Cardiac muscle cell (in vitro differentiated cells and primary cell): ENCODE measurements at regions not wholly inside any gene's neighbourhood (a gene's known extent, or its start where the extent isn't known, plus 50 kb on each side); places are given as distances from the start of the nearest gene placed in this dataset.

Source experiments
- DNase-seq, 2 donors: peaks; one replicate each; pipeline versions ENCODE4 v3.0.0 to v3.0.0-alpha.2; 2010 to 2017; ENCODE audit warnings: low read depth in 1 of 2, low spot score in 1 of 2
- H3K27ac ChIP-seq: fragments of 200-600 bp; sonication (generic); 2 replicates; pipeline ENCODE4 v1.5.1; 2016
- H3K27me3 ChIP-seq: fragments of 200-600 bp; sonication (generic); 2 replicates; pipeline ENCODE4 v1.6.0; 2016; ENCODE audit warnings: control low read depth
- H3K36me3 ChIP-seq: fragments of 200-600 bp; sonication (generic); 2 replicates; pipeline ENCODE4 v1.5.1; 2016; ENCODE audit warnings: control low read depth
- H3K4me1 ChIP-seq: fragments of 200-600 bp; sonication (generic); 2 replicates; pipeline ENCODE4 v1.8.1; 2017; ENCODE audit warnings: low read depth, mild to moderate bottlenecking, mixed run types
- H3K4me3 ChIP-seq: fragments of 200-600 bp; sonication (generic); 2 replicates; pipeline ENCODE4 v1.5.1; 2016; ENCODE audit warnings: mild to moderate bottlenecking
- H3K9me3 ChIP-seq: fragments of 200-600 bp; sonication (generic); 2 replicates; pipeline ENCODE4 v1.5.1; 2017; ENCODE audit warnings: low read depth, mild to moderate bottlenecking, control low read depth
- CTCF ChIP-seq: IDR thresholded peaks from 2 replicates; pipeline ENCODE4 v1.5.1; 2012; ENCODE audit warnings: low read depth, mild to moderate bottlenecking, low read length

- no peaks in the 10 kb centered on the region for H3K27me3 ChIP-seq
- no peak overlapping the region for H3K27ac ChIP-seq
- no peak for DNase-seq
- no peaks in the 10 kb centered on the region for H3K9me3 ChIP-seq
- no peaks in the 10 kb centered on the region for H3K4me1 ChIP-seq
- no peak for TF ChIP-seq CTCF
- H3K36me3 ChIP-seq, result no peaks in the 10 kb centered on the region
- no peak overlapping the region for H3K4me3 ChIP-seq
These were observed 1355.0 kb downstream of the OLFM4 start for GRCh38 chr13:54383604-54384003.

- no peak for DNase-seq
- Histone ChIP-seq H3K9me3 (no peaks in the 10 kb centered on the region), H3K27me3 (no peaks in the 10 kb centered on the region), H3K36me3 (no peaks in the 10 kb centered on the region), H3K4me1 (no peaks in the 10 kb centered on the region), H3K27ac (no peak overlapping the region), H3K4me3 (no peak overlapping the region)
- TF ChIP-seq CTCF, result no peak
These were observed 1359.0 kb downstream of the OLFM4 start for GRCh38 chr13:54387625-54388024.

- H3K4me3 ChIP-seq, result no peak overlapping the region
- H3K36me3 ChIP-seq, result no peaks in the 10 kb centered on the region
- H3K27ac ChIP-seq, result no peak overlapping the region
- H3K27me3 ChIP-seq, result no peaks in the 10 kb centered on the region
- no peak for DNase-seq
- no peaks in the 10 kb centered on the region for H3K9me3 ChIP-seq
- no peak for TF ChIP-seq CTCF
- no peaks in the 10 kb centered on the region for H3K4me1 ChIP-seq
These were observed 1362.2 kb downstream of the OLFM4 start for GRCh38 chr13:54390841-54391240.

GRCh38 chr13:54394085-54394700 lies 1365.6 kb downstream of the OLFM4 start:
- Histone ChIP-seq H3K36me3 (no peaks in the 10 kb centered on the region), H3K27ac (no peak overlapping the region), H3K4me1 (no peaks in the 10 kb centered on the region), H3K9me3 (no peaks in the 10 kb centered on the region), H3K4me3 (no peak overlapping the region), H3K27me3 (no peaks in the 10 kb centered on the region)
- DNase-seq, result no peak
- TF ChIP-seq CTCF, result no peak

GRCh38 chr13:54394908-54395307 lies 1366.3 kb downstream of the OLFM4 start:
- no peak overlapping the region for H3K4me3 ChIP-seq
- no peak for DNase-seq
- H3K4me1 ChIP-seq, result no peaks in the 10 kb centered on the region
- H3K36me3 ChIP-seq, result no peaks in the 10 kb centered on the region
- TF ChIP-seq CTCF, result no peak
- H3K9me3 ChIP-seq, result no peaks in the 10 kb centered on the region
- H3K27ac ChIP-seq, result no peak overlapping the region
- no peaks in the 10 kb centered on the region for H3K27me3 ChIP-seq

GRCh38 chr13:54402495-54402894 lies 1373.9 kb downstream of the OLFM4 start:
- Histone ChIP-seq H3K36me3 (no peaks in the 10 kb centered on the region), H3K9me3 (no peaks in the 10 kb centered on the region), H3K27ac (no peak overlapping the region), H3K4me3 (no peak overlapping the region), H3K4me1 (no peaks in the 10 kb centered on the region), H3K27me3 (no peaks in the 10 kb centered on the region)
- TF ChIP-seq CTCF, result no peak
- no peak for DNase-seq
